Keratinocyte (primary cell): ENCODE measurements at regions not wholly inside any gene's neighbourhood (a gene's known extent, or its start where the extent isn't known, plus 50 kb on each side); places are given as distances from the start of the nearest gene placed in this dataset.

Experiments
- EZH2 ChIP-seq: IDR thresholded peaks from one replicate; pipeline ENCODE4 v1.6.1; 2012; ENCODE audit warnings: inconsistent platforms, mild to moderate bottlenecking, low read length, moderate library complexity
- TF ChIP-seq, protein P1 (sequence below), 3 experiments: IDR thresholded peaks in 1 of 3; conservative IDR thresholded peaks in 1 of 3; optimal IDR thresholded peaks in 1 of 3; 2 replicates in 2 of 3; 3 replicates in 1 of 3; pipeline versions ENCODE3 to v1.5.1; 2011; ENCODE audit warnings: low read length in 3 of 3, mild to moderate bottlenecking in 3 of 3, moderate library complexity in 2 of 3, control low read depth in 1 of 3, inconsistent platforms in 1 of 3; ENCODE audit not compliant: insufficient read depth in 2 of 3; ENCODE audit errors: extremely low read depth in 1 of 3

DNA sequence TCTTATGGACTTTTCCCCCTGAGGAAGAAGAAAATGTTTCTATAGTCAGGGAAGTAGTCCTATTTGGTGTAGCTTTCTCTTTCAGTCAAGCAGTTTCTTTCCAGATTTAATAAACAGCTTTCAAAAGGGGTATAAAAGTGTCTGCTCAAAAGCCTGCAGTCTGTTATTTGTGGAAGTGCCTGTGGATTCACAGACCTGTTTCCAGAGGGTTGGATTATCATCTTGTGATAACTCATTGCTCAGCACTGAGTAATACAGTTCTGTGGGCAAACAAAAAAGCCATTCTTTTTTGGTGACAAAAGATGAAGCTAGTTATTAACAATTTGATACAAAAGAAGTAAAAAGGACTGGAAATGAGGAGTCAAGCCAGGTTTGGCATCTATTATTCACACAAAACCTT lies 358.2 kb upstream of the ID4 start:
- TF ChIP-seq, protein P1, sequence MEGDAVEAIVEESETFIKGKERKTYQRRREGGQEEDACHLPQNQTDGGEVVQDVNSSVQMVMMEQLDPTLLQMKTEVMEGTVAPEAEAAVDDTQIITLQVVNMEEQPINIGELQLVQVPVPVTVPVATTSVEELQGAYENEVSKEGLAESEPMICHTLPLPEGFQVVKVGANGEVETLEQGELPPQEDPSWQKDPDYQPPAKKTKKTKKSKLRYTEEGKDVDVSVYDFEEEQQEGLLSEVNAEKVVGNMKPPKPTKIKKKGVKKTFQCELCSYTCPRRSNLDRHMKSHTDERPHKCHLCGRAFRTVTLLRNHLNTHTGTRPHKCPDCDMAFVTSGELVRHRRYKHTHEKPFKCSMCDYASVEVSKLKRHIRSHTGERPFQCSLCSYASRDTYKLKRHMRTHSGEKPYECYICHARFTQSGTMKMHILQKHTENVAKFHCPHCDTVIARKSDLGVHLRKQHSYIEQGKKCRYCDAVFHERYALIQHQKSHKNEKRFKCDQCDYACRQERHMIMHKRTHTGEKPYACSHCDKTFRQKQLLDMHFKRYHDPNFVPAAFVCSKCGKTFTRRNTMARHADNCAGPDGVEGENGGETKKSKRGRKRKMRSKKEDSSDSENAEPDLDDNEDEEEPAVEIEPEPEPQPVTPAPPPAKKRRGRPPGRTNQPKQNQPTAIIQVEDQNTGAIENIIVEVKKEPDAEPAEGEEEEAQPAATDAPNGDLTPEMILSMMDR (optimal IDR thresholded peaks at IDR 0.05 in 1 of 3, IDR thresholded peaks at IDR 0.05 in 1 of 3, conservative IDR thresholded peaks at IDR 0.05 in 1 of 3; ENCODE audit: extremely low read depth in 1 of 3, insufficient read depth in 2 of 3, low read length in 3 of 3), result no peak
- TF ChIP-seq EZH2, result no peak
